Stimulated activated CD8-positive, alpha-beta memory T cell treated with anti-CD3 and anti-CD28 coated beads, Interleukin-4, amount 100 ng/mL, for 4 hours (primary cell): ENCODE measurements at regions not wholly inside any gene's neighbourhood (a gene's known extent, or its start where the extent isn't known, plus 50 kb on each side); places are given as distances from the start of the nearest gene placed in this dataset.
"Not testable (repeated sequence)": the region's sequence is repeated elsewhere in the genome, so short reads cannot be mapped to it uniquely, and the experiment has no call there.

Experiments used
- DNase-seq, 2 donors: peaks; one replicate each; pipeline ENCODE4 v3.0.0-alpha.2; 2020; ENCODE audit warnings: low read depth in 2 of 2, low spot score in 1 of 2

- DNase-seq = no peak
Measured at GRCh38 chr6:25178336-25179035, 100.7 kb upstream of the CARMIL1 start.

- DNase-seq = no peak
Measured at GRCh38 chr6:25179051-25179778, 100.0 kb upstream of the CARMIL1 start.

- no peak for DNase-seq
Measured at GRCh38 chr6:25180630-25181349, 98.4 kb upstream of the CARMIL1 start.

GRCh38 chr6:25181350-25181724, 97.8 kb upstream of the CARMIL1 start:
- DNase-seq = no peak

DNA sequence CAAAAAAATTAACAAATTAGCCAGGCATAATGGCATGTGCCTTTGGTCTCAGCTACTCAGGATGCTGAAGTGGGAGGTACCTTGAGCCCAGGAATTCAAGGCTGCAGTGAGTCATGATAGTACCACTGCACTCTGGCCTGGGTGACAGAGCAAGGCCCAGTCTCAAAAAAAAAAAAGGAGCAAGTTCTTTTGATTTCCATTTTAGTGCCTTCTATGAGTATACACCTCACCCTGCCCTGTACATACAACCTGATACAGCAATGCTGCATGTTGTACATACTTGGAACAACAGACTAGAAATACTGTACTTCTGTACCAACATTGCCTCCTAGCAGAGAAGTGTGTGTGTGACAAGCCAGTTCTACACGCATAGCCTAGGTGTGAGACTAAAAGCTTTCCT, 97.3 kb upstream of the CARMIL1 start:
- no peak for DNase-seq

GRCh38 chr6:25186919-25187318, 92.3 kb upstream of the CARMIL1 start:
- DNase-seq = no peak

- no peak for DNase-seq
Measured at GRCh38 chr6:25188232-25188631, 90.9 kb upstream of the CARMIL1 start.

DNA sequence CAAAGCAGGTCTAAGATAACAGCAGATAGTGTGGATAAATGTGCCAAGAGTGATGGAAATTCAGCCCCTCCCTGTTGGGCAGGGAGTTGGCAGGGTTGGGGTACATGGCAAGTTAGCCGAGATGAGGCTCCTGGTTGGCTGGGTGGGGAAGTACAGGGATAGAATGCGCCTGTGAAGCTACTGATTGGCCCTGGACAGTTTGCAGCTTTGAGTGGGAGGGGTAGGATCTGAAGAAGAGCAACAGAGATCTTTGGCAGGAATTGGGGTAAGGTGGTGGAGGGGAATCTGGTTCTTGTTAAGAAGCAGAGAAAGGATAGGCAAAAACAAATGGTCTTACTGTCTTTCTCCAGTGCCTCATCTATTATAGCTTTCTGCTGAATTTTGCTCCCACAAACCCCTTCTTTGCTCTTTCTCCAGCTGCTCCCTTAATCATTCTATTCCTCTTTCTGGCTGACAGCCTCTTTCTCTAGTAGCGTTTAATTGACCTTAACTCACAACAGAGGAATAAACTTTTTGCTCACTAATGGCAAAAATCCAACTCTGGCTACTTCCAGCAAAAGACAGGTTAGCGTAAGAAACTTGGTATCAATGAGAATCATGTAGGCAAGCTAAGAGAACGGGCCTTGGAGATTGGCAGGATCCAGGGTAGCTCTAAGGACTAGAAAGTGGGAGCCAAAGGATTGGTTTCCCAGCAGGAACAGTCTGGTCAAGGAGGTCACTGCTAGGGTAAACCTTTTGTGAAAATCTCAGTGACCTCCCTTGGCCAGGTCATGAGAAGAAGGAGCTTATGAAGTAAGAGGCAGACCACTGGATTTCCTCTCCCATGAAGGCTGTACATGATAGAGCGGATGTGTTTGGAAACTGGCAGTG, 86.3 kb upstream of the CARMIL1 start:
- no peak for DNase-seq

DNA sequence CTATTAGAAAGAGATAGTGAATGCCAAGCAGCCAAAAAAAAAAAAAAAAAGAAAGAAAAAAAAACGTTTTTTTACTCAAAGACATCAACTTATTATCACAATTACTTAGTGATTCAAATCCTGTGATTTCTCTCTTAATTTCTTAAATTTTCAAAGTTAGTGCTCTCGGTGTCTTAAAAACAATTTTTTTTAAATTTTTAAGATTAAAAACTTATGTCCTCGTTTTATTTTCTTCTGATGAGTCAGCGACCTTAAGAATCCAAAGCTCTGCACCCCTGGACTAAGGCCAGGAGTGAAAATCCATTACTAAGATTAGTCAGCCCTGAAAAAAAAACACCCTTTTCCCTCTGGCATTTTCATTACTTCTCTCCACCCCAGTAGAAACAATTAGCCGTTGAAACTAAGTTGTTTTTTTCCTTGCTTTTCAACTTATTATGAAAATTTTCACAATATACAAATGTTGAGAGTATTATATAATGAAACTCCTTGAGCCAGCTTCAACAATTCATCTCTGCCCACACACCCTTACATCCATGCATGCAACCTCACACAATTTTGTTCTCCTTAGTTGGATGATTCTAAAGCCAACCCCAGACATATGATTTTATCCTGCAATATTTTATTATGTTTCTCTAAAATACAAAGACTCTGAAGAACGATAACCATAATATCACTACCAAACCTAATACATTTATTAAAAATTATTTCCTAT, 85.6 kb upstream of the CARMIL1 start:
- DNase-seq = no peak

GRCh38 chr6:25194172-25194678, 84.9 kb upstream of the CARMIL1 start:
- DNase-seq = no peak

GRCh38 chr6:25196464-25196863, 82.7 kb upstream of the CARMIL1 start:
- no peak for DNase-seq

DNA sequence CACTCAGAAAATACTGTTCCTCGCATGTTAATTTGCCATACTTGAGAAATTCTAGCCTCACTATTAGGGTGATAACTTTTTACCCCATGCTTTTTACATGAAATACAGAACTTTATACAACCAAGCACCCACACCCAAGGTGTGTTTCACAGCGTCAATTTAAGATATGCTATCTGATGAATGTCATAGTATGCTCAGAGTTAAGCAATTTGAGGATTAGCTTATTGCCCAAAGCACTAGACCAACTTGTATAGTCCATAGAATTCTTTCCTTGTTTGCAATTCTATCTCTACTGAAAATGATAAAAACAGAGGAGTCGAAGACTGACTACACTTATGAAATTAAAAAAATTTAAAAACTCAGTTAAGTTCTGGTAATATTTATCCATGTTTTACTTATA, 82.1 kb upstream of the CARMIL1 start:
- DNase-seq = no peak

- DNase-seq = no peak
Measured at GRCh38 chr6:25199544-25199943, 79.6 kb upstream of the CARMIL1 start.

DNA sequence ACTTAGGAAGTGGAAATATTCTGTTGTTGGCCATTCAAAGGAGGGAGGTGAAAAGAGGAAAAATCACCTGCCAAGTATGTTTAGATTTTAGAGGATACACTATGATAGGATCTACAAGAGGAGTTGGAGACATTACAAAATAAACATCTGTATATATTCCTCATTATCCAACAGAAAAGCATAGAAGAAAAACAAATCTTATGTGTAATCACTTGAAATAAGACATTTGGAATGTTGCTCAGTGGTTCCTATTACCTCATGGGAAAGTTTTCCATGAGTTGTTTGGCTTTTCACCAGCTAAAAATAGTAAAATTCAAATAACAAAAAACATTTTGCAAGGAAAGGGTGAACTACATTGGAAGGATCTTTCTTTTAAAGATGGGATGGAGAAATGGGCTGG, 76.7 kb upstream of the CARMIL1 start:
- no peak for DNase-seq

DNA sequence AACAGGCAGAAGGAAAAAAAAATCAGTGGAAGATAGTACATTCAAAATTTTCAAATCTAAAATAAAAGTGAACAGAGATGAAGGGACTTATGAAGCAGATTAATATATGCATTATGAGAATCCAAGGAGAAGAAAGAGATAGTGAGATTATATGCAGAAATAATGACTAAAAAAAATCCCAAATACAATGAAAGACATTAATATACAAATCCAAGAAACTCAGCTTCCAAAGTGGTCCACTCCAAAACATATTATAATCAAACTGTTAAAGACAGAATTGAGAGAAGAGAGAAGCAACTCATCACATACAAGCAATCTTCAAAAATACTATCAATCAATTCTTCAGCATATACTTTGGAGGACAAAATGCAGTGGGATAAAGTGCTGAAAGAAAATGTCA, 73.5 kb upstream of the CARMIL1 start:
- no peak for DNase-seq

GRCh38 chr6:25207453-25208155, 71.6 kb upstream of the CARMIL1 start:
- DNase-seq = not testable (repeated sequence)

- DNase-seq = no peak
Measured at GRCh38 chr6:25215881-25216280, 63.3 kb upstream of the CARMIL1 start.

- DNase-seq = no peak
Measured at GRCh38 chr6:25217302-25217701, 61.9 kb upstream of the CARMIL1 start.

- no peak for DNase-seq
Measured at GRCh38 chr6:25217829-25218228, 61.3 kb upstream of the CARMIL1 start.

- DNase-seq = no peak
Measured at GRCh38 chr6:25218346-25218745, 60.8 kb upstream of the CARMIL1 start.
